K562 (cell line): ENCODE measurements at regions not wholly inside any gene's neighbourhood (a gene's known extent, or its start where the extent isn't known, plus 50 kb on each side); places are given as distances from the start of the nearest gene placed in this dataset.

ENCODE experiments used
- ATAC-seq: fragments of 200-7000 bp; cut with Tn5 transposase; 3 replicates; pipeline ENCODE4 v1.9.1; 2020; ENCODE audit warnings: moderate library complexity
- BruUV-seq: library from RNA; stranded (reverse); fragments of 400-500 nt; replicated peaks from 2 replicates; lab custom pipeline; 2021; lab: Mats Ljungman, UMichigan
- CTCF ChIA-PET: fragments of 300-600 bp; formaldehyde crosslinking; extraction: SDS; loops from one replicate; lab custom pipeline; 2021; ENCODE audit warnings: low intra/inter-chr PET ratio; lab: Yijun Ruan, JAX
- POLR2A ChIA-PET: fragments of 300-600, 350-650 bp; sonication (Branson Sonifier 250); formaldehyde crosslinking; extraction: SDS; loops from one replicate; lab custom pipeline; 2021; ENCODE audit warnings: antibody characterized with exemption, inconsistent platforms; lab: Yijun Ruan, JAX
- DNase-seq, 4 experiments: peaks; one replicate each; pipeline versions ENCODE4 v3.0.0 to v3.0.0-alpha.2; 2011 to 2018; ENCODE audit warnings: low spot score in 3 of 4, mixed read lengths in 3 of 4; ENCODE audit errors: extremely low read depth in 1 of 4
- FAIRE-seq: peaks from 2 replicates; lab custom pipeline; 2011; peaks lifted over from hg19 to GRCh38; lab: Jason Lieb, UNC
- H2AFZ ChIP-seq: 2 replicates; pipeline ENCODE4 v1.6.0; 2011; ENCODE audit warnings: low read depth, low read length, control low read depth, inconsistent platforms
- H3K27ac ChIP-seq: fragments of 200-600 bp; 3 replicates; pipeline ENCODE4 v1.8.0; 2011; ENCODE audit warnings: low read depth, mild to moderate bottlenecking, control low read depth, inconsistent platforms, low read length, moderate library complexity, mixed read lengths; ENCODE audit errors: extremely low read depth
- H3K27me3 ChIP-seq, 2 experiments: fragments of 300-600 bp in 1 of 2; 2 replicates in 1 of 2; 3 replicates in 1 of 2; pipeline versions ENCODE4 v1.6.0 to v1.8.0; 2011; ENCODE audit warnings: inconsistent platforms in 2 of 2, low read length in 2 of 2, mild to moderate bottlenecking in 1 of 2, mixed read lengths in 1 of 2, moderate library complexity in 1 of 2; ENCODE audit not compliant: control insufficient read depth in 2 of 2, insufficient read depth in 2 of 2
- H3K36me3 ChIP-seq: fragments of 300-600 bp; 3 replicates; pipeline ENCODE4 v1.8.0; 2011; ENCODE audit warnings: mild to moderate bottlenecking, low read length, inconsistent platforms; ENCODE audit not compliant: control insufficient read depth, insufficient read depth
- H3K4me1 ChIP-seq, 2 experiments: fragments of 200-600 bp in 1 of 2; replicated peaks in 1 of 2; 2 replicates in 1 of 2; 3 replicates in 1 of 2; pipeline versions ENCODE4 v1.5.1 to v1.8.0; 2011; ENCODE audit warnings: inconsistent platforms in 2 of 2, low read length in 2 of 2, mild to moderate bottlenecking in 1 of 2, mixed read lengths in 1 of 2, moderate library complexity in 1 of 2; ENCODE audit not compliant: control insufficient read depth in 2 of 2, insufficient read depth in 2 of 2
- H3K4me2 ChIP-seq: 2 replicates; pipeline ENCODE4 v1.6.1; 2011; ENCODE audit warnings: low read length, control low read depth, inconsistent platforms, mixed read lengths; ENCODE audit not compliant: insufficient read depth
- H3K4me3 ChIP-seq: fragments of 200-600 bp; sonication (generic), shearing (Covaris generic); 2 replicates; pipeline ENCODE4 v1.5.1; 2016; ENCODE audit warnings: control low read depth, inconsistent platforms
- H3K79me2 ChIP-seq: fragments of 200-600 bp; 3 replicates; pipeline ENCODE4 v1.8.0; 2011; ENCODE audit warnings: low read length, inconsistent platforms; ENCODE audit not compliant: control insufficient read depth, insufficient read depth
- H3K9ac ChIP-seq, 2 experiments: 2 replicates each; pipeline versions ENCODE4 v1.6.0 to v1.6.1; 2011; ENCODE audit warnings: low read depth in 2 of 2, low read length in 2 of 2, control low read depth in 1 of 2, inconsistent platforms in 1 of 2, mild to moderate bottlenecking in 1 of 2, mixed read lengths in 1 of 2; ENCODE audit not compliant: insufficient read depth in 1 of 2
- H3K9me1 ChIP-seq: one replicate; pipeline ENCODE4 v1.6.0; 2011; ENCODE audit warnings: inconsistent platforms, mild to moderate bottlenecking, low read length, moderate library complexity; ENCODE audit not compliant: control insufficient read depth, insufficient read depth
- H3K9me3 ChIP-seq: replicated peaks from 2 replicates; pipeline ENCODE4 v1.5.1; 2011; ENCODE audit warnings: low read depth, low read length, inconsistent platforms; ENCODE audit not compliant: control insufficient read depth, insufficient read depth
- H4K20me1 ChIP-seq: replicated peaks from 2 replicates; pipeline ENCODE4 v1.6.1; 2011; ENCODE audit warnings: low read length, inconsistent platforms, mixed read lengths; ENCODE audit not compliant: control insufficient read depth, insufficient read depth
- ATF3 ChIP-seq, 2 experiments: fragments of 450-650 bp in 1 of 2; sonication (generic) in 1 of 2; formaldehyde crosslinking in 1 of 2; IDR thresholded peaks in 1 of 2; conservative IDR thresholded peaks in 1 of 2; 2 replicates each; pipeline versions ENCODE4 v1.6.1 to v1.8.1; 2016 to 2023; ENCODE audit warnings: mild to moderate bottlenecking in 2 of 2, moderate library complexity in 2 of 2, inconsistent platforms in 1 of 2, missing genetic modification reagents in 1 of 2
- CREB3 ChIP-seq: fragments of 450-650 bp; conservative IDR thresholded peaks from 2 replicates; pipeline ENCODE4 v1.6.1; 2016; ENCODE audit warnings: missing genetic modification characterization, low read depth, mild to moderate bottlenecking, missing compliant biosample characterization, moderate library complexity
- DPF2 ChIP-seq: fragments of 450-650 bp; IDR thresholded peaks from 2 replicates; pipeline ENCODE4 v1.6.1; 2016
- ERF ChIP-seq: fragments of 450-650 bp; formaldehyde crosslinking; IDR thresholded peaks from 2 replicates; pipeline ENCODE4 v1.4.0; 2020; ENCODE audit warnings: mild to moderate bottlenecking, mixed read lengths
- LEF1 ChIP-seq: fragments of 450-650 bp; IDR thresholded peaks from 2 replicates; pipeline ENCODE4 v1.6.1; 2016; ENCODE audit warnings: mild to moderate bottlenecking
- NCOA2 ChIP-seq, 2 experiments: fragments of 450-650 bp; IDR thresholded peaks; 2 replicates each; pipeline ENCODE4 v1.6.1; 2018; ENCODE audit warnings: mild to moderate bottlenecking in 2 of 2, moderate library complexity in 1 of 2; ENCODE audit not compliant: partially characterized antibody in 2 of 2
- NFIC ChIP-seq: fragments of 450-650 bp; IDR thresholded peaks from 2 replicates; pipeline ENCODE4 v1.6.1; 2017; ENCODE audit warnings: mild to moderate bottlenecking, inconsistent platforms
- NFIX ChIP-seq: fragments of 250-450 bp; sonication (Bioruptor Pico); IDR thresholded peaks from 2 replicates; pipeline ENCODE4 v1.4.0; 2020; ENCODE audit warnings: low read depth, mild to moderate bottlenecking, moderate library complexity
- PCBP1 ChIP-seq: fragments of 200-400 bp; formaldehyde crosslinking; IDR thresholded peaks from 2 replicates; pipeline ENCODE4 v1.6.1; 2018; ENCODE audit warnings: mild to moderate bottlenecking, low read depth, low read length; ENCODE audit not compliant: poor library complexity, severe bottlenecking
- PKNOX1 ChIP-seq: fragments of 450-650 bp; IDR thresholded peaks from 2 replicates; pipeline ENCODE4 v1.6.1; 2016
- POLR2A ChIP-seq: fragments of 450-650 bp; conservative IDR thresholded peaks from 2 replicates; pipeline ENCODE4 v1.6.1; 2016
- POLR2AphosphoS5 ChIP-seq: IDR thresholded peaks from 2 replicates; pipeline ENCODE4 v1.6.1; 2011; ENCODE audit warnings: mild to moderate bottlenecking, low read depth, low read length, moderate library complexity; ENCODE audit not compliant: control insufficient read depth, insufficient read depth
- POLR2B ChIP-seq: fragments of 450-650 bp; IDR thresholded peaks from 2 replicates; pipeline ENCODE4 v1.6.1; 2018; ENCODE audit warnings: low read depth; ENCODE audit not compliant: partially characterized antibody
- RAD21 ChIP-seq, 2 experiments: fragments of 250-450 bp in 1 of 2; fragments of 450-650 bp in 1 of 2; sonication (Bioruptor Pico) in 1 of 2; formaldehyde crosslinking in 1 of 2; IDR thresholded peaks in 1 of 2; conservative IDR thresholded peaks in 1 of 2; 2 replicates each; pipeline versions ENCODE4 v1.4.0 to v1.8.0; 2020 to 2022; ENCODE audit warnings: mild to moderate bottlenecking in 2 of 2, moderate library complexity in 1 of 2
- SAFB ChIP-seq: fragments of 200-400 bp; formaldehyde crosslinking; IDR thresholded peaks from 2 replicates; pipeline ENCODE4 v1.6.1; 2017; ENCODE audit warnings: low read depth, low read length, borderline replicate concordance
- SMAD1 ChIP-seq: fragments of 150-350 bp; IDR thresholded peaks from 2 replicates; pipeline ENCODE4 v1.6.1; 2014; ENCODE audit warnings: low read length, low read depth; ENCODE audit not compliant: partially characterized antibody
- TOE1 ChIP-seq, 2 experiments: fragments of 450-650 bp in 1 of 2; sonication (generic) in 1 of 2; formaldehyde crosslinking in 1 of 2; IDR thresholded peaks; 2 replicates each; pipeline versions ENCODE4 v1.7.1 to v1.8.0; 2016 to 2022; ENCODE audit warnings: borderline replicate concordance in 2 of 2, mild to moderate bottlenecking in 2 of 2, antibody characterized with exemption in 1 of 2, inconsistent platforms in 1 of 2, low read depth in 1 of 2, missing genetic modification reagents in 1 of 2, moderate library complexity in 1 of 2
- ZFP1 ChIP-seq: fragments of 450-650 bp; formaldehyde crosslinking; IDR thresholded peaks from 2 replicates; pipeline ENCODE4 v1.4.0; 2020; ENCODE audit warnings: mild to moderate bottlenecking, mixed read lengths
- ZFPM2 ChIP-seq: fragments of 250-450 bp; sonication (Bioruptor Pico); IDR thresholded peaks from 2 replicates; pipeline ENCODE4 v1.5.1; 2022; ENCODE audit warnings: mild to moderate bottlenecking
- ZNF76 ChIP-seq: fragments of 250-450 bp; sonication (Bioruptor Pico); IDR thresholded peaks from 2 replicates; pipeline ENCODE4 v1.4.0; 2020; ENCODE audit warnings: mild to moderate bottlenecking, moderate library complexity, borderline replicate concordance
- WGBS: fragments of 100-300 bp; shearing (Covaris generic); methylation state at CpG from one replicate; pipeline ENCODE4 v1.1.6; 2016; ENCODE audit warnings: low coverage, mixed read lengths; ENCODE audit not compliant: insufficient coverage; ENCODE audit errors: missing lambda C conversion rate; 5-methylcytosine and 5-hydroxymethylcytosine counted together
- in situ Hi-C: fragments of 300-500 bp; cut with MboI; formaldehyde crosslinking; loops from 4 replicates; pipeline ENCODE4 v1.15.0; 2018; ENCODE audit warnings: inconsistent platforms, mixed read lengths
- intact Hi-C: fragments of 100-400 bp; cut with micrococcal nuclease; formaldehyde crosslinking; loops from 2 replicates; pipeline ENCODE4 v1.14.2; 2022

- intact Hi-C loops: loop anchor here (10.0 kb wide), 2 partner anchors 246 to 864 kb away; a partner anchor contains a TSS
- no peak for FAIRE-seq
- POLR2A ChIA-PET: interaction anchor here (1.0 to 2.8 kb wide), 5 partner anchors 14 to 81 kb away, joined by 4 to 11 read pairs (median 7); a partner anchor contains a TSS
- peak in 1 of 2 experiments; percentile 36 for TF ChIP-seq NCOA2 (IDR thresholded peaks at IDR 0.05; ENCODE audit: partially characterized antibody in 2 of 2)
- TF ChIP-seq PCBP1: no peak
- TF ChIP-seq TOE1 (IDR thresholded peaks at IDR 0.05; ENCODE audit: borderline replicate concordance): no peak
- TF ChIP-seq TOE1 (CRISPR knock-in tag; IDR thresholded peaks at IDR 0.05; ENCODE audit: borderline replicate concordance, low read depth): no peak
- no peak for TF ChIP-seq CREB3 (tag)
- TF ChIP-seq ERF (CRISPR knock-in tag): no peak
- TF ChIP-seq SMAD1: peak; percentile 88
- peak; percentile 94 for TF ChIP-seq NFIX (CRISPR knock-in tag)
- peak; percentile 38 for TF ChIP-seq POLR2B
- peak in 1 of 2 experiments; percentile 10; a peak in 1 of 4 replicates for TF ChIP-seq RAD21 (CRISPR knock-in tag; conservative IDR thresholded peaks at IDR 0.05 in 1 of 2, IDR thresholded peaks at IDR 0.05 in 1 of 2)
- no peak for TF ChIP-seq LEF1
- TF ChIP-seq POLR2A: peak; percentile 51; the same call in 1 of the 2 replicates
- TF ChIP-seq DPF2: no peak
- TF ChIP-seq POLR2AphosphoS5: peak; percentile 7; the same call in 1 of the 2 replicates
- TF ChIP-seq ZFPM2 (CRISPR knock-in tag): no peak
- TF ChIP-seq PKNOX1: 0 out of 2 replicates have a peak, but pooled peaks have one; percentile 5
- no peak for TF ChIP-seq ZNF76
- peak; percentile 99 for TF ChIP-seq NFIC
- no peak for TF ChIP-seq ATF3 (IDR thresholded peaks at IDR 0.05)
- 0 out of 2 replicates have a peak, but pooled peaks have one; percentile 18 for TF ChIP-seq ATF3 (CRISPR knock-in tag; conservative IDR thresholded peaks at IDR 0.05)
- TF ChIP-seq SAFB: no peak
- no peak for TF ChIP-seq ZFP1 (CRISPR knock-in tag)
Observed at GRCh38 chr6:26280407-26280806, 84.6 kb upstream of the BTN3A2 start.

More at GRCh38 chr6:26280407-26280806, 84.6 kb upstream of the BTN3A2 start:
- ATAC-seq (no peak), DNase-seq (peak in 1 of 4 experiments; percentile 48)
- no peaks in the 10 kb centered on the region for H3K27me3 ChIP-seq
- no peak overlapping the region for H3K4me2 ChIP-seq
- H3K4me3 ChIP-seq: no peak overlapping the region
- no TSS peak for BruUV-seq
- 63% methylated on average over 1 of the region's 1 CpG for WGBS
- CTCF ChIA-PET: no interaction called here
- H3K9me3 ChIP-seq: no peaks in the 10 kb centered on the region
- peaks cover 38% of the 10 kb centered on the region for H3K79me2 ChIP-seq
- peaks cover 36% of the 10 kb centered on the region for H3K36me3 ChIP-seq
- no peaks in the 10 kb centered on the region for H3K9me1 ChIP-seq
- no peak overlapping the region for H2AFZ ChIP-seq
- peaks cover 11 to 13% of the 10 kb centered on the region in 2 experiments; a peak in 4 of 5 replicates for H3K4me1 ChIP-seq
- no peak overlapping the region for H3K27ac ChIP-seq
- in situ Hi-C loops: no loop called here
- peaks cover 7% of the 10 kb centered on the region; the same call in 1 of the 2 replicates for H4K20me1 ChIP-seq
- no peak overlapping the region for H3K9ac ChIP-seq
